ENCODE measurements at regions not wholly inside any gene's neighbourhood (a gene's known extent, or its start where the extent isn't known, plus 50 kb on each side); places are given as distances from the start of the nearest gene placed in this dataset.

DNA sequence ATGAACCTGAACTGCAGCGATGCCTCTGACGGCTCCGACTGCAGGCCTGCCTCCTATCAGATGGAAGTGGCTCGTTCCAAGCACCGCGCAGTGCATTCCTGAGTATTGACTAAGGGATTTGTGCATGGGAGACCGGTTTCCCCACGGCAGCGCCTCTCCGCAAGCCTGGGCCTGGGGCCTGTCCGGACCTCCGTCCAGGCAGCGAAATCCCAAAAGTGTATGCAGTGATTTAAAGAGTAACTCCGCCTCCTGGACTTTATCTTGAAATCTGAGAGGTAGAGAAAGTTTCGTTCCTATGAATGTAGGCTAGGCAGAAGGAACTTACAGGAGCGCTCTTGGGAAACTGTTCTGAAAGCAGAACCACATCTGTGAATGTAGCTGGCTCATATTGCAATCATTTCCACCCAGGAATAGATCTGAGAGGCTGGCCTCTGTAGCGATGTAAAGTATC, 106.2 kb upstream of the CELF2 start:
- no peak for TF ChIP-seq POLR2A (IDR thresholded peaks at IDR 0.05; ENCODE audit: low read length)
- no peak for TF ChIP-seq ESRRA (IDR thresholded peaks at IDR 0.05; ENCODE audit: borderline replicate concordance, low read length)
- TF ChIP-seq MYC (IDR thresholded peaks at IDR 0.05; ENCODE audit: borderline replicate concordance, low read length), result no peak
- no peak for TF ChIP-seq FOSL2 (IDR thresholded peaks at IDR 0.05)
- no peak for TF ChIP-seq FOSL2 (CRISPR knock-in tag; IDR thresholded peaks at IDR 0.05)
